NCI-H2171 treated with DMSO at 0.1 percent for 48 hours (cell line): ENCODE measurements at regions not wholly inside any gene's neighbourhood (a gene's known extent, or its start where the extent isn't known, plus 50 kb on each side); places are given as distances from the start of the nearest gene placed in this dataset.
A peak's percentile ranks its signal among the peaks of the same experiment; 100 is the strongest.
"Not testable (repeated sequence)": the region's sequence is repeated elsewhere in the genome, so short reads cannot be mapped to it uniquely, and the experiment has no call there.

Source experiments
- DNase-seq: peaks from one replicate; lab custom pipeline; 2025; lab: John Stamatoyannopoulos, UW

GRCh38 chr1:229710746-229711145 is 84.7 kb downstream of the URB2 start:
- DNase-seq = no peak

DNA sequence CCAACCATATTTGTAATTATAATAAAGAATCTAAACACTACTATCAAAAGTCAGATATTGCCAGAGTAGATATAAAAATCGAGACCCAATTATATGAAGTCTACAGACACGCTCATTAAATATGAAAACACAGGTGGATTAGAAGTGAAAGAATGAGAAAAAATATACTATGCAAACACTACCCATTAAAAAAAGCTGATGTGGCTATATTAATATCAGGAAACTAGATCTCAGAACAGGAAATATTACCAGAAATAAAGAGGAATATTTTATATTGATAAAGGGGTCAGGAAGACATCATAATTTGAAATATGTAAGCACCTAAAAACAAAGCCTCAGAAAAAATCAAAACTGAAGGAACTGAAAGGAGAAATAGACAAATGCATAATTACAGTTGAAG is 88.3 kb downstream of the URB2 start:
- DNase-seq = no peak

DNA sequence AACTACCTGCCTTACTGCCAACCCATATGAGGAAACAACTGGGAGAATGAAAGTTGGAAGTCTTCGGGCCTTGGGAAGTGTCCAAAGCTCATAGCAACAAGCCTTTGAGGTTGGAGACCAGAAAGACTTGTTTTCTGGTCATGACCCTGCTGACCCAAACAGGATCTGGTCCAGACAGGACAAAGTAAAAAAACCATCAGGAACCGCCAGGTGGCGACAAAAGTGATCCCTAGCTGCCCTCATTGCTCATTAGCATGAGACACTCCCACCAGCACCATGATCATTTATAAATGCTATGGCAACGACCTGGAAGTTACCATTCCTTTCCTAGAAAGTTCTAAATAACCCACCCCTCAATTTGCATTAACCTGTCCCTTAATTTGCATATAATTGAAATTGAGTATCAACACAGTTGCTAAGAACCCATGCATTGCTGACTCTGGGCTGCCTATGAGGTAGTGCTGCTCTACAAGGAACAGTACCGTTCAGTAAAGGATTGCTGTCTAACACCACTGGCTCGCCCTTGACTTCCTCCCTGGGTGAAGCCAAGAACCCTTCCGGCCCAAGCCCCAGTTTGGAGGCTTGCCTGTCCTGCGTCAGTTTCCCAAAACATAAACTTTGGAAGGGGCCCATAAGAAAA is 89.0 kb downstream of the URB2 start:
- no peak for DNase-seq

GRCh38 chr1:229716069-229716468 is 90.0 kb downstream of the URB2 start:
- peak; percentile 3 for DNase-seq

DNA sequence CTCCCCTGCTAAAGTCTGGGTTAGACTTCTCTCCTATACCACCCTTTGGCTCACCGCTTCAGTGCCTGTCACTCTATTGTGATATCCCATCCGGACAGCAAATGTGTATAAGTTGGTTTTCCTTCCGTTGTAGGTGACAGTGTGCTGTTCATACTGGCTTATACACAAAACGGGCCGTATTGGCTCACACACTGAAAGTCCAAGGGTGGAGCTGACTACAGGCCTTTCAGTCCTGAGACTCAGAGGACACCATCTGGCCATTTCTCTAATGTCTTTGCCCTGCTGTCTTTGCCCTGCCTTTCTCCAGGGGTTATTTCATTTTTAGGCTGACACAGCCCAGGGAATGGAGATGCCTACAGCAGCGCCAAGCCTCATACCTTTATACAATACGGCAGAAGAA is 90.7 kb downstream of the URB2 start:
- DNase-seq = no peak

- DNase-seq = peak; percentile 75
Measured at GRCh38 chr1:229717786-229718576, 91.9 kb downstream of the URB2 start.

DNA sequence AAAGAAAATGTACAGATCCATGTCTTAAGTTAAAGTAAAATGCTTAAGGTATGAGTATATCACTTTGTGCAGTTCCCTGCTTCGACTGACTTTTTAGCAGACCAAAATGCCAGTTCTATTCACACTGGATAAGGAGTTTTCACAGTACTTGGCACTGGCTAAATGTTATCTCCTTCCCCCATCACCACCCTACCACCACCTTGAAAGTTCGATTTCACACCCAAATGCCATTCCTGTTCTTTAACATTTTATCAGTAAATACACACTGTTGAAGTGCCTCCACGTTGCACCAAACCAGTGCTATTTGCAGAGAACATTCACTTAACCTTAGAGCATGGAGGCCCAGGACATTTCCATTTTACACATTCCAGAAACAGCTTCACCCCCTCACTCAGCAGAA is 100.0 kb downstream of the URB2 start:
- DNase-seq = no peak

DNA sequence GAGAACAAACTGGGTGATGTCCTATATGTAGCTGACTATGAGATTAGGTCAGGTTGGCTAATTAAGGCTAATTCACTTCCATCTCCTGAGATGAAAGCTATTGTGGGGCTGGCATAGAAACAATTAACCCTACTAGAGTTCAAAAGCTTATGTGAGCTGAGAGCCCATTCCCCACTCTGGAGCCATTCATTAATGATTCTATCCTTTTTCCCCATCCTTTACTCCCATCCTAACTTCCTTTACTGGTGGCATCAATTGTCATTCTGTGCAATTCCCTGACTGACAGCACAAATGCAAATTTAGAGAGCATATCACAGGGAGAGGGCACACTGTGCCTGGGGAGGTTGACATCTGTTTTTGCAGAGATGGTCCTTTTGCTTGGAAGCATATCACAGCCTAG is 103.9 kb downstream of the URB2 start:
- DNase-seq = no peak

DNA sequence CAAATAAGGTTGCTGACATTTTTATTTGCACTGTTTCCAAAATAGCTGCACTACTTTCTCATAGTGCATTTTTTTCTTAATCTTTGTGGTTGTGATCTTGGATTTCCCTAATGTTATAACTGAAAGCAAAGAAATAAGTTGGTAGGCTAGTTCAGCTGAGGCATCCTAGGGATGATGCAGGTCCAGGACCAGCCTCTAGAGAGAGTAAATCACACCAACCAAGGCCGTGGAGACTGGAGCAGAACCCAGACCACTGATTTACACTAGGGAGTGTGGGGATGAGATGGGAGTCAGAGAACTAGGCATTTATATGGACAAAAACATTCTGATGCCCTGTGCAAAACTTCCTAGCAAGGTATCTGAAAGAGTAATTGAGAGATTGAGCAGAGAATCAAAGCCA is 104.5 kb downstream of the URB2 start:
- DNase-seq = no peak

- no peak for DNase-seq
Measured at GRCh38 chr1:229732061-229732460, 106.0 kb downstream of the URB2 start.

DNA sequence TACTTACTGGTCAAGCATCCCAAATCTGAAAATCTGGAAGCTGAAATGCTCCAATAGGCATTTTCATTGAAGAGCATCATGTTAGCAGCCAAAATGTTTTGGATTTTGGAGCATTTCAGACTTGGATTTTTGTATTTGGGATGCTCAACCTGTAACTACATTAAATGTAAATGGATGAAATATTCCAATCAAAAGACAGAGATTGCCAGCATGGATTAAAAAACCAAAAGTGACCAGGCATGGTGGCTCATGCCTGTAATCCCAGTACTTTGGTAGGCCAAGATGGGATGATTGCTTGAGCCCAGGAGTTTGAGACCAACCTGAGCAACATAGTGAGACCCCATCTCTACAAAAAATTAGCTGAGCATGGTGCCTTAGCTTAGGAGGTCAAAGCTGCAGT is 110.3 kb downstream of the URB2 start:
- no peak for DNase-seq

DNA sequence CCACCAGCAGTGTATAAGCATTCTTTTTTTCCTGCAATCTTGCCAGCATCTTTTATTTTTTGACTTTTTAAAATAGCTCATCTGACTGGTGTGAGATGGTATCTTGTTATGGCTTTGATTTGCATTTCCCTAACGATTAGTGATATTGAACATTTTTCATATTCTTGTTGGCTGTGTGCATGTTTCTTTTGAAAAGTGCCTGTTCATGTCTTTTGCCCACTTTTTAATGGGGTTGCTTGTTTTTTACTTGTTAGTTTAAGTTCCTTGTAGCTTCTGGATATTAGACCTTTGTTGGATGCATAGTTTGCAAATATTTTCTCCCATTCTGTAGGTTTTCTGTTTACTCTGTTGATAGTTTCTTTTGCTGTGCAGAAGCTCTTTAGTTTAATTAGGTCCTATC is 116.6 kb downstream of the URB2 start:
- not testable (repeated sequence) for DNase-seq

GRCh38 chr1:229749992-229750391 is 123.9 kb downstream of the URB2 start:
- DNase-seq = no peak

GRCh38 chr1:229751610-229752009 is 125.6 kb downstream of the URB2 start:
- DNase-seq = no peak

- DNase-seq = no peak
Measured at GRCh38 chr1:229752679-229753078, 126.6 kb downstream of the URB2 start.

DNA sequence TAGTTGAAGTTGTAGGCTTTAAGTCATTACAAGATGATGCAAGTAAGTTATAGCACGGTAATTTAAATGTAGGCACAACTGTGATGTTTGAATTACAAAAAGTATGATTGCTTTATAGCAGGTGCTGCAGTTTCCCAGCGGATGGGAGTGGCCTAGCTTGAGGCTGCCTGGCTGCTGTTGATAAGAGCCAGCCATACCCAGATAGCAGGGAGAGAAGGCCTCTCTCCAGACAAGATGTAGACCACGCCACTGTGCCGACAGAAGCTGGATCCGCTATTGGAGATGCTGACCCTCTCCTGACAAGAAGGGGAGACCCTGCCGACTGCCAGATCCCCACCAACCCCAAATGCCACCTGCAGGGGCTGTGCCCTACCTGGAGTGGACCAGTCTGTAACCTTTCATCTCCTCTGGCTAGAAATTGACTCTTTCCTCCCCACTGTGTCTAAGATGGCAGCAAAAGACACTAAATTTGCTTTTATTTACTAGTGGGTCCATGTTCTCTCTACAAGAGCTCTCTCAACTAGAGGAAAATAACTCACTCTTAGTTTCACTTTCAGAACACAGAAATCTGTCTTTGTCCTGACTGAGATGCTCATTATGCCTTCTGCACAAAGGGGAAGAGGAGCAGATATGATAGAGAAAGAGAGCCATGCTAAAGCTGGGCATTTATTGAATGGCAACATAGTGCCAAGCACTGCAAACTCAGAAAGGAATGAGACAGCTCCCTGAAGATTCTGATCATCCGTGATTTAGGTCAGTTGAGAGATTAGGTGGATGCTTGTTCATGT is 127.9 kb downstream of the URB2 start:
- no peak for DNase-seq

DNA sequence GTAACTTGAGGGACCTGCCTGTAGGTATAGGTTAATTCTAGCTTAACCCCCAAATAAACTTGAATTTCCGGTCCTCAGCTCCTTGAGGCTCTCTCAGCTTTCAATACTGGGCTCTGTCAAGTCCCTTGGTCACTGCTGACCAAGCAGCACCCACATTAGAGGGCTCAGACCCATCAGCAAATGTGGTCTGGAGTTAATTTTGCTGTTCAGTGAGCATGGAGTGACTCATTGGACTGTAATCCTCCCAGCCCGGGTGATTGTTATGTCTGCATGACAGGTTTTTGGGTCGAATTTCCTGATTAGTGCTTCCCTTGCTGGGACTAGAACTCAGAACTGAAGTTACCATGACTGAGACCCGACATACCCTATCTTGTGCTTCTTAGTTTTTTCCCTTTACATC is 130.6 kb downstream of the URB2 start:
- no peak for DNase-seq

DNA sequence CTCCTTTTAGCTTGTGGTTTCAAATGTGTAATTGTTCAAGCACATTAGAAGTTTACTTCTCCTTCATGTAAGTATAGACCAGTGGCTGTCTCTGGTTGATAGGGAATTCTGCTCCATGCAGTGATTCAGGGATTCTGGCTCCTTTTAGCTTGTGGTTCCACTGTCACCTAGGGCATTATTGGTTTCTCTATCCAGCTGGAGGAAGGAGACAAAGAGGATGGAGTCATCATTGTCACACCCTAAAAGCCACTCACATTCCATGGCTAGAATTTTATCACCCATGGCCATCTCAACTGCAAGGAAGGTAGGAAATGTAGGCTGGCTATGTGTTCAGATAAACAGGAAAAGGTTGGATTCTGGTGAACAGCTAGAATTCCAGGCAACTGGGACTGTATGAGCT is 131.2 kb downstream of the URB2 start:
- no peak for DNase-seq

DNA sequence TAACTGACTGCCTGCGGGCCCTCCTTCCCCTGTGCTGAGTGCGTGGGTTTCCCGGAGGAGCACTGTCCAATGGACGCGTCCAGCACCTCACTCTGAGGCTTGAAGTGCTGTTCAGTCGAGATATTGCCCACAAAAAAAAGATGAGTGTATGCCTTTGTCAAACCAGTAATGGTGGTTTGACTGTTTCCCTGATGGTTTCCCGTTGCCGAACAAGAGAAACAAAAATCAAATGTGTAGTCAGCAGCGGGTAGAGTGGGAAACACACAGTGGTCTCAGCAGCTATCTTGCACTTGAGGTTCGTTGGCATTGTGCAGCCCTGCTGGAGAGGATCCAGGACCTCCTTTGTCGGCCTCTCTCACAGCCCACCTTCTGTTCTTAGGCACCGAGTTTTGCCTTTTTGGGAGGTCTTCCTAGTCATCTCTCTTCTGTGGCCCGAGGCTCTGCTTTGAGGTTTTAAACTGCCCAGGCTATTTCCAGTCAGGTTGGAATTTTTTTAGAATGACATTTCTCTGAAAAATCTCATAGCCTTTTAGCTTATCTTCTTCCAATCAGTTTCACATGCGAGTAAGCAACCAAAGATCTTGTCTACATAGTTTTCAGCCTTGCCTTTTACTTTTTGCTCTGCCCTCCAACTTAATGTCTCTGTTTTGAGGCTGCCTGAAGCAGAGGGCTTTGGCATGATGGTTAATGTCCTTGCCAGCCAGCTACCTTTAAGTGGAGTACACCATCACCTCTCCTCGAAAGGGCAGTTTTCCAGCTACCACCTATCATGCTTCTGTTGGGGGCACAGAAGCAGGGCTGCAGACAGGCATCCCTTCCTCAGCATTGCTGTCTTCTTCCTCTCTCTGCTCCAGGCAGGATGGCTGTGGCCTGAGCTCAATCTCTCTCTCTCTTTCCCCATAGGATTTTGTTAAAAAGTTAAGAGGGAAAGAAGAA is 132.3 kb downstream of the URB2 start:
- DNase-seq = no peak

- no peak for DNase-seq
Measured at GRCh38 chr1:229759037-229759435, 133.0 kb downstream of the URB2 start.

DNA sequence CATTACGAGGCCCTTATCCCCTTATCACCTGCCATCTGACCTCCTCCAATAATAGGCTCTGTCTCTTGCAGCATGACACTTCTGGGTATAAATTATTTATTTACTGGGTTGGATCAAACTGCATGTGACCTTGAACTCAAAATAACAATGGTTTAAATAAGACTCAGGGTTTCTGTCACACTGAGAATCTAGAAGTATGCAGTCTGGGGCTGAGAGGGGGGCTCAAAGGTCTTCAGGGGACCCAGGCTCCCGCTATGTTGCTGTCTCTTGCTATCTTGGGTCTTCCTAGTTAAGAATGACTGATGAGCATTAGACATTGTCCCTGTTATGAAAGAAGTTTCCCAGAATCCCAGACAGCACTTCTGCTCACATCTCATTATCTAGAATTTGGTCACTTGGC is 133.5 kb downstream of the URB2 start:
- DNase-seq = no peak

GRCh38 chr1:229760478-229760996 is 134.5 kb downstream of the URB2 start:
- DNase-seq = no peak
